Prostate gland (tissue), 2 donors: ENCODE measurements at regions not wholly inside any gene's neighbourhood (a gene's known extent, or its start where the extent isn't known, plus 50 kb on each side); places are given as distances from the start of the nearest gene placed in this dataset.

Source experiments
- CTCF ChIP-seq, 4 experiments: fragments of 200-600 bp in 2 of 4; fragments of 450-650 bp in 2 of 4; sonication (generic) in 2 of 4; IDR thresholded peaks; 1 replicate in 3 of 4; 2 replicates in 1 of 4; pipeline ENCODE4 v1.5.1; 2016 to 2019; ENCODE audit warnings: antibody characterized with exemption in 4 of 4, mild to moderate bottlenecking in 2 of 4, moderate library complexity in 2 of 4
- POLR2A ChIP-seq: fragments of 450-650 bp; IDR thresholded peaks from one replicate; pipeline ENCODE4 v1.6.1; 2016; ENCODE audit warnings: antibody characterized with exemption, mild to moderate bottlenecking

GRCh38 chr2:156087875-156088274 lies 244.6 kb downstream of the NR4A2 start:
- TF ChIP-seq CTCF (IDR thresholded peaks at IDR 0.05) (no peak), POLR2A (no peak)
